Loucy (cell line): ENCODE measurements at regions not wholly inside any gene's neighbourhood (a gene's known extent, or its start where the extent isn't known, plus 50 kb on each side); places are given as distances from the start of the nearest gene placed in this dataset.
A peak's percentile ranks its signal among the peaks of the same experiment; 100 is the strongest.

Experiments
- H2AFZ ChIP-seq: fragments of 200-600 bp; sonication (generic); 2 replicates; pipeline ENCODE4 v1.6.0; 2016; ENCODE audit warnings: antibody characterized with exemption, mild to moderate bottlenecking, low read length, moderate library complexity
- H3F3A ChIP-seq: fragments of 200-600 bp; 2 replicates; pipeline ENCODE4 v1.6.0; 2016; ENCODE audit warnings: antibody characterized with exemption, low read depth, mild to moderate bottlenecking
- H3K27me3 ChIP-seq: fragments of 200-600 bp; sonication (generic); 2 replicates; pipeline ENCODE4 v1.6.1; 2014; ENCODE audit warnings: low read length, mild to moderate bottlenecking; ENCODE audit not compliant: insufficient read depth, poor library complexity, severe bottlenecking
- H3K36me3 ChIP-seq: fragments of 200-600 bp; sonication (generic); 2 replicates; pipeline ENCODE4 v1.6.1; 2016; ENCODE audit warnings: low read length; ENCODE audit not compliant: insufficient read depth
- H3K4me1 ChIP-seq: fragments of 200-600 bp; sonication (generic); 2 replicates; pipeline ENCODE4 v1.5.1; 2014; ENCODE audit warnings: low read length, mild to moderate bottlenecking; ENCODE audit not compliant: insufficient read depth, poor library complexity, severe bottlenecking
- H3K4me2 ChIP-seq: fragments of 200-600 bp; sonication (generic); 2 replicates; pipeline ENCODE4 v1.6.0; 2014; ENCODE audit warnings: antibody characterized with exemption, low read length, low read depth, mild to moderate bottlenecking; ENCODE audit not compliant: poor library complexity, severe bottlenecking
- H3K4me3 ChIP-seq: fragments of 200-600 bp; sonication (generic); 2 replicates; pipeline ENCODE4 v1.5.1; 2014; ENCODE audit warnings: low read length, mild to moderate bottlenecking, mixed read lengths; ENCODE audit not compliant: poor library complexity, severe bottlenecking
- H3K79me2 ChIP-seq: fragments of 200-600 bp; sonication (generic); 2 replicates; pipeline ENCODE4 v1.6.1; 2014; ENCODE audit warnings: low read length; ENCODE audit not compliant: insufficient read depth
- H3K9ac ChIP-seq: fragments of 200-600 bp; sonication (generic); 2 replicates; pipeline ENCODE4 v1.6.0; 2014; ENCODE audit warnings: mild to moderate bottlenecking, low read depth, low read length, moderate library complexity; ENCODE audit not compliant: poor library complexity, severe bottlenecking
- H3K9me2 ChIP-seq: fragments of 200-600 bp; sonication (generic); replicated peaks from 2 replicates; pipeline ENCODE4 v1.6.1; 2016; ENCODE audit warnings: low read depth, low read length, mixed read lengths
- H3K9me3 ChIP-seq: fragments of 200-600 bp; sonication (generic); 2 replicates; pipeline ENCODE4 v1.6.1; 2014; ENCODE audit warnings: mild to moderate bottlenecking, antibody characterized with exemption, low read length, low read depth; ENCODE audit not compliant: insufficient read depth
- H4K20me1 ChIP-seq: fragments of 200-600 bp; sonication (generic); 2 replicates; pipeline ENCODE4 v1.6.0; 2014; ENCODE audit warnings: antibody characterized with exemption, low read length, mild to moderate bottlenecking; ENCODE audit not compliant: insufficient read depth, poor library complexity, severe bottlenecking
- CTCF ChIP-seq: fragments of 200-600 bp; sonication (generic); conservative IDR thresholded peaks from 2 replicates; pipeline ENCODE4 v1.5.1; 2014; ENCODE audit warnings: mild to moderate bottlenecking, antibody characterized with exemption, low read length
- EZH2phosphoT487 ChIP-seq: fragments of 200-600 bp; IDR thresholded peaks from 2 replicates; pipeline ENCODE4 v1.6.1; 2018; ENCODE audit warnings: antibody characterized with exemption, mild to moderate bottlenecking, moderate library complexity, borderline replicate concordance

GRCh38 chr15:31228011-31228484 is 98.6 kb upstream of the KLF13 start:
- Histone ChIP-seq H3K9me2 (no peaks in the 10 kb centered on the region), H3K27me3 (no peaks in the 10 kb centered on the region), H3K36me3 (no peaks in the 10 kb centered on the region), H3K9ac (no peak overlapping the region), H3K9me3 (no peaks in the 10 kb centered on the region), H3K4me3 (no peak overlapping the region), H3F3A (no peaks in the 10 kb centered on the region), H3K4me2 (no peak overlapping the region), H3K79me2 (no peaks in the 10 kb centered on the region), H2AFZ (no peak overlapping the region), H3K4me1 (no peaks in the 10 kb centered on the region), H4K20me1 (no peaks in the 10 kb centered on the region)
- no peak for TF ChIP-seq CTCF
- TF ChIP-seq EZH2phosphoT487: no peak

- TF ChIP-seq EZH2phosphoT487 (no peak), CTCF (no peak)
These were observed 97.4 kb upstream of the KLF13 start for GRCh38 chr15:31228980-31229826.

GRCh38 chr15:31230630-31231485 is 95.8 kb upstream of the KLF13 start:
- no peaks in the 10 kb centered on the region for H3K9me3 ChIP-seq
- H2AFZ ChIP-seq: no peak overlapping the region
- no peak for TF ChIP-seq CTCF
- no peak for TF ChIP-seq EZH2phosphoT487
- H3K9ac ChIP-seq: no peak overlapping the region
- no peaks in the 10 kb centered on the region for H3K27me3 ChIP-seq
- no peaks in the 10 kb centered on the region for H3K4me1 ChIP-seq
- no peaks in the 10 kb centered on the region for H3K79me2 ChIP-seq
- H3K9me2 ChIP-seq: no peaks in the 10 kb centered on the region
- H4K20me1 ChIP-seq: no peaks in the 10 kb centered on the region
- H3F3A ChIP-seq: no peaks in the 10 kb centered on the region
- no peaks in the 10 kb centered on the region for H3K36me3 ChIP-seq
- H3K4me2 ChIP-seq: no peak overlapping the region
- no peak overlapping the region for H3K4me3 ChIP-seq

More at GRCh38 chr15:31228980-31229826, 97.4 kb upstream of the KLF13 start:
- Histone ChIP-seq H3K4me3 (no peak overlapping the region), H3K4me1 (no peaks in the 10 kb centered on the region), H4K20me1 (no peaks in the 10 kb centered on the region), H3K4me2 (no peak overlapping the region), H3K9ac (no peak overlapping the region), H2AFZ (0 out of 2 replicates have a peak overlapping the region, but pooled peaks have one; percentile 8), H3K79me2 (no peaks in the 10 kb centered on the region), H3K9me2 (no peaks in the 10 kb centered on the region), H3K36me3 (no peaks in the 10 kb centered on the region), H3K27me3 (no peaks in the 10 kb centered on the region), H3F3A (no peaks in the 10 kb centered on the region), H3K9me3 (no peaks in the 10 kb centered on the region)
